D341Med (cell line): ENCODE measurements at regions not wholly inside any gene's neighbourhood (a gene's known extent, or its start where the extent isn't known, plus 50 kb on each side); places are given as distances from the start of the nearest gene placed in this dataset.
A peak's percentile ranks its signal among the peaks of the same experiment; 100 is the strongest.

ENCODE experiments used
- DNase-seq: peaks from one replicate; pipeline ENCODE4 v3.0.0; 2012; ENCODE audit warnings: low spot score

- no peak for DNase-seq
Observed at GRCh38 chr3:174403831-174404230, 455.3 kb upstream of the NAALADL2 start.

GRCh38 chr3:174408310-174408709 is 450.8 kb upstream of the NAALADL2 start:
- no peak for DNase-seq

- DNase-seq: no peak
Observed at GRCh38 chr3:174409086-174409743, 449.9 kb upstream of the NAALADL2 start.

- DNase-seq: no peak
Observed at GRCh38 chr3:174413062-174413912, 445.8 kb upstream of the NAALADL2 start.

- no peak for DNase-seq
Observed at GRCh38 chr3:174414902-174415301, 444.2 kb upstream of the NAALADL2 start.

GRCh38 chr3:174417573-174417972 is 441.6 kb upstream of the NAALADL2 start:
- no peak for DNase-seq

GRCh38 chr3:174419216-174419615 is 439.9 kb upstream of the NAALADL2 start:
- no peak for DNase-seq

GRCh38 chr3:174423936-174424335 is 435.2 kb upstream of the NAALADL2 start:
- no peak for DNase-seq

- no peak for DNase-seq
Observed at GRCh38 chr3:174424656-174425055, 434.5 kb upstream of the NAALADL2 start.

- DNase-seq: no peak
Observed at GRCh38 chr3:174425422-174425821, 433.7 kb upstream of the NAALADL2 start.

GRCh38 chr3:174430986-174431385 is 428.1 kb upstream of the NAALADL2 start:
- DNase-seq: no peak

GRCh38 chr3:174431717-174432116 is 427.4 kb upstream of the NAALADL2 start:
- no peak for DNase-seq

GRCh38 chr3:174436367-174436766 is 422.8 kb upstream of the NAALADL2 start:
- DNase-seq: no peak

- DNase-seq: no peak
Observed at GRCh38 chr3:174438501-174439145, 420.5 kb upstream of the NAALADL2 start.

GRCh38 chr3:174439331-174440252 is 419.5 kb upstream of the NAALADL2 start:
- no peak for DNase-seq

GRCh38 chr3:174440253-174440701 is 418.9 kb upstream of the NAALADL2 start:
- DNase-seq: no peak

GRCh38 chr3:174440741-174441587 is 418.2 kb upstream of the NAALADL2 start:
- peak; percentile 92 for DNase-seq

- no peak for DNase-seq
Observed at GRCh38 chr3:174441588-174442301, 417.4 kb upstream of the NAALADL2 start.

GRCh38 chr3:174442302-174442682 is 416.8 kb upstream of the NAALADL2 start:
- DNase-seq: no peak

- no peak for DNase-seq
Observed at GRCh38 chr3:174444391-174444790, 414.7 kb upstream of the NAALADL2 start.
